22Rv1 (cell line): ENCODE measurements at regions not wholly inside any gene's neighbourhood (a gene's known extent, or its start where the extent isn't known, plus 50 kb on each side); places are given as distances from the start of the nearest gene placed in this dataset.

Experiments used
- ZFX ChIP-seq: fragments of 450-650 bp; IDR thresholded peaks from 2 replicates; pipeline ENCODE4 v1.6.1; 2017; ENCODE audit warnings: antibody characterized with exemption, borderline replicate concordance
- TF ChIP-seq, protein P1 (sequence below): fragments of 450-650 bp; IDR thresholded peaks from 2 replicates; pipeline ENCODE4 v1.5.1; 2017; ENCODE audit warnings: mild to moderate bottlenecking

DNA sequence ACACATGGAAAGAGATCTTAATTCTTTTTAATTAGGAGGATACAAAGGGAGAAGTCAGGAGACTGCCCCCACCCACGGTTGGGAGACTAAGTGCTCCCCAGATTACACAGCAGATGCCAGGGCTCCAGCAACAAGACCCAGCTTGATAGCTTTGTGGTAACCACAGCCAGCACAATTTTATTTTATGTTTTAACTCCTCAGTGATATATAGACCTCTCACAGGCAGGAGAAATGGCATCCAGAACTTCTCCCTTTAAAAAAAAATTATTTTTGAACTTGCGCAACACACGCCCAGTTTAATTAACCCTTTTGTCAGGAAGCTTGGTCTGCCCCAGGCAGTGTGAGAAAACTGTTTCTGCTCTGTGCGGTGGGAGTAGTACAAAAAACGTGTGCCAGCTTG lies 62.6 kb upstream of the ACOT11 start:
- TF ChIP-seq ZFX, result no peak
- TF ChIP-seq, protein P1, sequence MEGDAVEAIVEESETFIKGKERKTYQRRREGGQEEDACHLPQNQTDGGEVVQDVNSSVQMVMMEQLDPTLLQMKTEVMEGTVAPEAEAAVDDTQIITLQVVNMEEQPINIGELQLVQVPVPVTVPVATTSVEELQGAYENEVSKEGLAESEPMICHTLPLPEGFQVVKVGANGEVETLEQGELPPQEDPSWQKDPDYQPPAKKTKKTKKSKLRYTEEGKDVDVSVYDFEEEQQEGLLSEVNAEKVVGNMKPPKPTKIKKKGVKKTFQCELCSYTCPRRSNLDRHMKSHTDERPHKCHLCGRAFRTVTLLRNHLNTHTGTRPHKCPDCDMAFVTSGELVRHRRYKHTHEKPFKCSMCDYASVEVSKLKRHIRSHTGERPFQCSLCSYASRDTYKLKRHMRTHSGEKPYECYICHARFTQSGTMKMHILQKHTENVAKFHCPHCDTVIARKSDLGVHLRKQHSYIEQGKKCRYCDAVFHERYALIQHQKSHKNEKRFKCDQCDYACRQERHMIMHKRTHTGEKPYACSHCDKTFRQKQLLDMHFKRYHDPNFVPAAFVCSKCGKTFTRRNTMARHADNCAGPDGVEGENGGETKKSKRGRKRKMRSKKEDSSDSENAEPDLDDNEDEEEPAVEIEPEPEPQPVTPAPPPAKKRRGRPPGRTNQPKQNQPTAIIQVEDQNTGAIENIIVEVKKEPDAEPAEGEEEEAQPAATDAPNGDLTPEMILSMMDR, result no peak
